ENCODE measurements at regions not wholly inside any gene's neighbourhood (a gene's known extent, or its start where the extent isn't known, plus 50 kb on each side); places are given as distances from the start of the nearest gene placed in this dataset.

DNA sequence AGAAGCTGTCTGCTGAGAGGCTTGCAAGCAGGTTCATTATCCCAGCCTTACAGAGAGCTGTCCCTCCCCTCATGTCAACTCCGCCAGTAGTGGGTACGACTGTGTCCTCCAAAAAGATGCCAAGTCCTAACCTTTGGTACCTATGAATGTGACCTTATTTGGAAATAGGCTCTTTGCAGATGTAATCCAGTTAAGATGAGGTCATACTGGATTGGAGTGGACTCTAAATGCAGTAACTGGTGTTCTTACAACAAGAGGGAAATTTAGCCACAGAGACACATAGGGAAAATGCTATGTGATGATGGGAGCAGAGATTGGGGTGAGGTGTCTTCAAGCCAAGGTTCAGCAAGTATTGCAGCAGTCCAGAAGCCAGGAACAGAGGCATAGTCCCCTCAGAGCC, 90.8 kb upstream of the FOXP4 start:
- TF ChIP-seq, protein P1, sequence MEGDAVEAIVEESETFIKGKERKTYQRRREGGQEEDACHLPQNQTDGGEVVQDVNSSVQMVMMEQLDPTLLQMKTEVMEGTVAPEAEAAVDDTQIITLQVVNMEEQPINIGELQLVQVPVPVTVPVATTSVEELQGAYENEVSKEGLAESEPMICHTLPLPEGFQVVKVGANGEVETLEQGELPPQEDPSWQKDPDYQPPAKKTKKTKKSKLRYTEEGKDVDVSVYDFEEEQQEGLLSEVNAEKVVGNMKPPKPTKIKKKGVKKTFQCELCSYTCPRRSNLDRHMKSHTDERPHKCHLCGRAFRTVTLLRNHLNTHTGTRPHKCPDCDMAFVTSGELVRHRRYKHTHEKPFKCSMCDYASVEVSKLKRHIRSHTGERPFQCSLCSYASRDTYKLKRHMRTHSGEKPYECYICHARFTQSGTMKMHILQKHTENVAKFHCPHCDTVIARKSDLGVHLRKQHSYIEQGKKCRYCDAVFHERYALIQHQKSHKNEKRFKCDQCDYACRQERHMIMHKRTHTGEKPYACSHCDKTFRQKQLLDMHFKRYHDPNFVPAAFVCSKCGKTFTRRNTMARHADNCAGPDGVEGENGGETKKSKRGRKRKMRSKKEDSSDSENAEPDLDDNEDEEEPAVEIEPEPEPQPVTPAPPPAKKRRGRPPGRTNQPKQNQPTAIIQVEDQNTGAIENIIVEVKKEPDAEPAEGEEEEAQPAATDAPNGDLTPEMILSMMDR (IDR thresholded peaks at IDR 0.05), result no peak
- TF ChIP-seq EZH2 (IDR thresholded peaks at IDR 0.05), result no peak
- no peak for TF ChIP-seq EZH2phosphoT487 (IDR thresholded peaks at IDR 0.05)
